Stimulated activated CD4-positive, alpha-beta T cell treated with anti-CD3 and anti-CD28 coated beads, TNF-alpha, amount 100 ng/mL, for 48 hours (primary cell): ENCODE measurements at regions not wholly inside any gene's neighbourhood (a gene's known extent, or its start where the extent isn't known, plus 50 kb on each side); places are given as distances from the start of the nearest gene placed in this dataset.
"Not testable (repeated sequence)": the region's sequence is repeated elsewhere in the genome, so short reads cannot be mapped to it uniquely, and the experiment has no call there.

Experiments
- DNase-seq, 3 donors: peaks; one replicate each; pipeline ENCODE4 v3.0.0-alpha.2; 2020; ENCODE audit warnings: low read depth in 3 of 3

GRCh38 chr1:79161077-79161476 is 154.5 kb upstream of the ADGRL4 start:
- DNase-seq = no peak

GRCh38 chr1:79155991-79156390 is 149.5 kb upstream of the ADGRL4 start:
- DNase-seq = no peak

GRCh38 chr1:79151006-79151796 is 144.7 kb upstream of the ADGRL4 start:
- no peak for DNase-seq

GRCh38 chr1:79150576-79150975 is 144.0 kb upstream of the ADGRL4 start:
- no peak for DNase-seq

- not testable (repeated sequence) for DNase-seq
Observed at GRCh38 chr1:79138227-79138626, 131.7 kb upstream of the ADGRL4 start.

DNA sequence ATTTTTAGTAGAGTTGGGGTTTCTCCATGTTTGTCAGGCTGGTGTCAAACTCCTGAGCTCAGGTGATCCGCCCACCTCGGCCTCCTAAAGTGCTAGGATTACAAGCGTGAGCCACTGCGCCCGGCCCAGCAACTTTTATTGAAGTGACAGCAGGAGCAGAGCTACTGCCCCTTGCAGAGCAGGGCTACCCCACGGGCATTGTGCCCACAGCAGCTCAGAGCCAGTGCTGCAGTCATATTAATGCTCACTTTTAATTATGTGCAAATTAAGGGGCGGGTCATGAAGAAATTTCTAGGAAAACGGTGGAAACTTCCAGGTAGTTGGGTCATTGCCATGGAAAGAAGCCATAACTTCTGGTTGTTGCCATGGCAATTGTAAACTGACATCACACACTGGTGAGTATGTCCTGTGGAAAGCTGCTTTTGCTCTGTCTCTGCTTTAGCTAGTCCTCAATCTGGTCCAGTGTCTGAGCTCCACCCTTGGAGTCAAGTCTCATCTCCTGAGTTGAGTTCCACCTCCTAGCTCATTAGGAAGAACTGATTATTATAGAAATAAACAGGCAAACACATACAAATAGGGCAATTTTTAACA is 127.3 kb upstream of the ADGRL4 start:
- DNase-seq = no peak

GRCh38 chr1:79131626-79132025 is 125.1 kb upstream of the ADGRL4 start:
- no peak for DNase-seq

DNA sequence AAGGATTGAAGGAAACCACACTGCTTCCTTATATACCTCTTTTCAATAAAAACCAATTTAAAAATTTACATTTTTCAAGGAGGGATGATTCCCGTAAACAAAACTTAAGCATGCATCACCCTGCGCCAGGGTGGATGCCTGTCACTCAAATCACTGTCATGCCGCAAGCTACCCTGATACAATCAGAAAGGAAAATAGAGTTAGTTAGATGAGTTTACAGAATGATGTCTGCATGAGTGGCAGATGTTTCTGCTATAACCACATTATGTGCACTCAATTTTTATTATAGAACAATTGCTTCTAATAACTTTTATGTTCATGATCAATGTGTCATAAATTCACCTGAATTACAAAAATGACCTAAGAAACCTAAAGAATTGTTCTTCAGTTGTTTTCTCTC is 123.4 kb upstream of the ADGRL4 start:
- DNase-seq = no peak

DNA sequence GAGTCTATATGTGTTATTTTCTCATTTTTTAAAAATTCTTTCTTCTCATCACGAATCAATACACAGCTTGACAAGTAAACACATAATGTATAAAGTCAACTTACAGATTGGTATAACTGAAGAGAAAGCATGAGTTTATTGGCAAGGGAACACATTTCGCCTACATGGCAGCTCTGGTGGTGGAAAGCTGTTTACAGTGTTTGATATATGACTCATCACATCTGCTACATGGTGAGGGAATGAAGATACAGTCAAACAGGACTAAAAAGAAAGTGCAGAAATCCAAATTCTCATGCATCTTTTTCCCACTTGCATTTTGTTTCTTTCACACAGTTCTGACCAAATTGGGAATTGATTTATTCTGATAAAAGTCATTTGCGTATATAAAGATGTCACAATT is 122.2 kb upstream of the ADGRL4 start:
- DNase-seq = no peak

DNA sequence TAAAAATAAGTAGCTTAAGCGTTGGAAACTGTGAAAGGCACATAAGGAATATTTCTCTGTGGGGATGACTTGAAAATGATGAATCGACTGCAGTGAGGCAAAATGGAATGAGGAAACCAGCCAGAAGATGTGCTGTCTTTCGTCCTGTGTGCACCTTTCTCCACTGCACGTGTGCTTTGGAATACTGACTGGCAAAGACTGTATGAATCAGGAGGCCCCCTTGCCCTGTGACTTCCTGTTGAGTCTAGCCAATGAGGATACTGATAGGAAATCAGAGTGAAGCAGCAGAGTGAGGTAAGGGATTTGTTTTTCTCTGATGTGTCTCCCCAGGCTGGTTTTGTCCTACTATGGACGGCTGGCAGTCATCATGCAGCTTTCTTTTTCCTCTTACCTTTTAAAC is 118.2 kb upstream of the ADGRL4 start:
- DNase-seq = no peak

- DNase-seq = no peak
Observed at GRCh38 chr1:79122521-79122920, 116.0 kb upstream of the ADGRL4 start.

DNA sequence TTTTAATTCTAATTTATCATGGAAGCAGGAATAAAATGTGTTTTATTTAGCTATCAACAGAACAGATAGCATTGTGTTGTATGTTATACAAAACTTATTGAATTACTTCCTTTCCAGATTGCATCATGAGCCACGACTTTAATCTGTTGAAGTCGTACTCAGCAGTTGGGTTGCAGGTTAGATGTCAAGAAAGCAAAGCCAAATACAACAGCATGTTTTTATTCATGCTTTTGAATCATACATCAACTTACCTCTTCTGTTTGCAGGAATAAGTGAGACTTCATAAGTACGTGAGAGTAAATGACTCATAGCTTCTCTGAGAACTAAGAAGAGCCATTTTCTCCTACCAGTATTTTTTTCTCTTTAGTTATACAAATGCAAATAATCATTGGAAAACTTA is 110.8 kb upstream of the ADGRL4 start:
- DNase-seq = no peak

- DNase-seq = no peak
Observed at GRCh38 chr1:79113836-79114235, 107.3 kb upstream of the ADGRL4 start.

DNA sequence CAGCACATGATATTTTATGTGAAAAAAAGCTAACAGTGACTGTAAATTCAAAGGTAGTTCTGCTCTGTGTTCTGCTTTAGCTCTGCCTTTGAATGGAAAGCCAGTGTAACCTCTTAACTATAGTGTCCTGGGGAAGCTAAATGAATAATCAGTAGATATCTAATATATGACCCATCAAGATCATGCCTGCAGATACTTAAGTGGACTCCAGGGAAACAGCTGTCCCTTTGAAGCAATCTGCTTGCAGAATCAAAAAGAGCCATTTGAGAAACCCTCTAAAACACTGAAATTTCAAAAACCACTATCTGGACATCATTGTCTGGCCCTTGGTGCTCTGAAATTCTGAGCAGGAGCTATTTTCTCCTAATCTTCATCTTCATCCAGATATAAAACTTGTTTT is 104.2 kb upstream of the ADGRL4 start:
- DNase-seq = no peak

DNA sequence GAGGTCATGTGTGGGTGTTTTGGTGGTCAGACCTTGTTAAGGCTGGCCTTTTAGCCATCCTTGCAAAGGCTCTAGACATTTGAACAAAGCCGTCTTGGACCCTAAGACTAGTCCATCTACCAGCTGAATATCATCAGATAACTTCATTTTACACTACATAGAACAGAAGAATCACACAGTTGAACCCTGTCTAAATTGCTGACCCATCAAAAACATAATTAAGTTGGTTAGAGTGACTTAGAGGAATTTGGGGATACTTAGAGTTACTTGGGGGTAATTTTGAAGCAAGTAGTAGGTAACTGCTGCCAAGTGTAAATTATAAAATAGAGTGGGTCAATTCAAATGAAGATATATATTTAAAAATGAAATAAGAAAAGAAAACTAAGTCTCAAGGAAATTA is 102.9 kb upstream of the ADGRL4 start:
- no peak for DNase-seq

DNA sequence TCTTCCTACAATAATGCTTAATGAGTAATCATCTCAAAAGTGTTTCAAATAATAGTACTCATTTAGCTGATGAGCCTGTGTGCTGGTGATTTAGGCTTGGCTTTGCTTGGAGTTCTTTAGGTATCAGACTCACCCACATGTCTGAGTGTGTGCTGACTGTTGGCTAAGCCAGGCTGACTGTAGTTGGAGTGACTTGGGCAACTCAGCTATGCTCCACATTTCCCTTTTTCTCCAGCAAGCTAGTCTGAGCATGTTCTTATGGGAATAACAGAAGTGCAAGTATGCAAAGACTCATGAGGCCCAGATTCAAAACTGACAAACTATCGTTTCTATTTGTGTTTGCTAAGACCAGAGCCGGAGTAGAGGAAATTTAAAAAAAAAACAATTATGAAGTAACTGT is 99.0 kb upstream of the ADGRL4 start:
- DNase-seq = no peak

- DNase-seq = no peak
Observed at GRCh38 chr1:79104617-79105016, 98.1 kb upstream of the ADGRL4 start.

- no peak for DNase-seq
Observed at GRCh38 chr1:79100385-79100784, 93.9 kb upstream of the ADGRL4 start.

GRCh38 chr1:79090985-79091384 is 84.5 kb upstream of the ADGRL4 start:
- no peak for DNase-seq

DNA sequence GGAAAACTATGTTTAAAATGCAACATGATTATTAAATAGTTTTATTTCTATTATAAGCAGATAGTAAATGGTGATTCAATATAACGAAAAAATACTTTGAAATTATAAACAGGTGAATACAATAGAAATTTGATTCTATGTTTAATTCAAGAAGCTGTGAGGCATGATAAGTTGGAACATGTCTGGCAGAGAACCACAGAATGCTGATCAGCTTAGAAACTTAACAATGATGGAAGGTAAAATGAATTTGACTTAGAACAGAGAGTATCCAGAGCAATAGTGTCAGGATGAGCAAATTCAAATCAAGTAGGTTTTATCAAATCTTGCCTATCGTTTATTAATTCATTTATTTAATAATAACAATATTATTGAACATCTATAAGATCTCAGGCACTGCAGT is 83.4 kb upstream of the ADGRL4 start:
- no peak for DNase-seq

GRCh38 chr1:79082233-79082632 is 75.7 kb upstream of the ADGRL4 start:
- DNase-seq = no peak

DNA sequence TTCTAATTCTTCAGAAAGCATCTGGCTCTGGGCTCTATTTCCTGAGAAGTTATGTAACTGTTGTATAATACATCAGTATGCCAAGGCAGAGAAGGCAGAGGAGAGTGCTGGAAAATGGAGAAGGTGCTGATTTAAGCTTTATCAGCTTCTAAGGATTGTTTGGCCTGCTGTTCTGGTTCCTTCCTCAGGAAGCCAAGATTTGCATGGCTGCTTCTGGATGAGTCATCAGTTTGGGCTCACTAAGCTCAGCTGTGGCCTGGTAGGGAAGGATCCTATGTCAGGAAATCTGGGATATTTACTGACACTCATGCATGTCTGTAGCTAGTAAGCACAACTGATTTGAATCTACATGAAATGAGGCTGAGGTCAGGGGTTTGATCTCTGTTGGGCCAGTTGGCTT is 73.2 kb upstream of the ADGRL4 start:
- no peak for DNase-seq

DNA sequence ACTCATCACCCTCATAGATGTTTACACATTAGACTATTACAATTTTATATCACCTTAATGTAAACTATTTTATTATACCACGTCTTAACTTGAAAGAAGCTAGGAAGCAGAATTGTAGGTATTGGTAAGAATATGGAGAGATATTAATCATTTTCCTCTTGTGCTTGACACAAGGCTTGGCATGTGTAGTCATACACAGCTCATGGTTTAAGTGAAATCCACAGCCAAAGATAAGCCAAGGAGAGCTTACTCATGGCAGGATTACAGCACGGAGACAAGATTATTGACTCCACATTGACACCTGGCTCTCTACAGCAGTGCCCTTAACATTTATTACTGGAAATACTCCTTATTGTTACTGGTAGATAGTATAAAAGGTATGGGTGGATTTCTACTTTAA is 68.4 kb upstream of the ADGRL4 start:
- DNase-seq = no peak

GRCh38 chr1:79069828-79070227 is 63.3 kb upstream of the ADGRL4 start:
- no peak for DNase-seq
